SKM-1 treated with dmso at 0.1 percent for 144 hours (cell line): ENCODE measurements at regions not wholly inside any gene's neighbourhood (a gene's known extent, or its start where the extent isn't known, plus 50 kb on each side); places are given as distances from the start of the nearest gene placed in this dataset.

Experiments
- DNase-seq: peaks from one replicate; lab custom pipeline; 2025; ENCODE audit not compliant: unreplicated experiment; lab: John Stamatoyannopoulos, UW

GRCh38 chr1:114315631-114316030, 162.0 kb upstream of the SYT6 start:
- no peak for DNase-seq

GRCh38 chr1:114314576-114314975, 160.9 kb upstream of the SYT6 start:
- DNase-seq = no peak

GRCh38 chr1:114314098-114314497, 160.4 kb upstream of the SYT6 start:
- DNase-seq = no peak

GRCh38 chr1:114310695-114311271, 157.1 kb upstream of the SYT6 start:
- DNase-seq = no peak

- no peak for DNase-seq
These were observed 149.2 kb upstream of the SYT6 start for GRCh38 chr1:114302821-114303220.

GRCh38 chr1:114299331-114299975, 145.8 kb upstream of the SYT6 start:
- no peak for DNase-seq

GRCh38 chr1:114298008-114298407, 144.3 kb upstream of the SYT6 start:
- DNase-seq = no peak

GRCh38 chr1:114296413-114296812, 142.7 kb upstream of the SYT6 start:
- DNase-seq = no peak

- no peak for DNase-seq
These were observed 141.7 kb upstream of the SYT6 start for GRCh38 chr1:114295321-114295720.

GRCh38 chr1:114292835-114293234, 139.2 kb upstream of the SYT6 start:
- no peak for DNase-seq

GRCh38 chr1:114292194-114292593, 138.5 kb upstream of the SYT6 start:
- no peak for DNase-seq

GRCh38 chr1:114290776-114291175, 137.1 kb upstream of the SYT6 start:
- no peak for DNase-seq

GRCh38 chr1:114290341-114290740, 136.7 kb upstream of the SYT6 start:
- DNase-seq = no peak

- no peak for DNase-seq
These were observed 136.2 kb upstream of the SYT6 start for GRCh38 chr1:114289824-114290223.

GRCh38 chr1:114289306-114289705, 135.6 kb upstream of the SYT6 start:
- DNase-seq = no peak

GRCh38 chr1:114286960-114287359, 133.3 kb upstream of the SYT6 start:
- DNase-seq = no peak

GRCh38 chr1:114286179-114286578, 132.5 kb upstream of the SYT6 start:
- no peak for DNase-seq

- DNase-seq = peak; percentile 83
These were observed 129.2 kb upstream of the SYT6 start for GRCh38 chr1:114282751-114283403.

- DNase-seq = no peak
These were observed 125.2 kb upstream of the SYT6 start for GRCh38 chr1:114278911-114279310.

GRCh38 chr1:114278430-114278829, 124.8 kb upstream of the SYT6 start:
- no peak for DNase-seq

GRCh38 chr1:114274621-114275317, 121.1 kb upstream of the SYT6 start:
- DNase-seq = no peak

GRCh38 chr1:114272593-114272992, 118.9 kb upstream of the SYT6 start:
- DNase-seq = no peak
